ENCODE measurements at regions not wholly inside any gene's neighbourhood (a gene's known extent, or its start where the extent isn't known, plus 50 kb on each side); places are given as distances from the start of the nearest gene placed in this dataset.

DNA sequence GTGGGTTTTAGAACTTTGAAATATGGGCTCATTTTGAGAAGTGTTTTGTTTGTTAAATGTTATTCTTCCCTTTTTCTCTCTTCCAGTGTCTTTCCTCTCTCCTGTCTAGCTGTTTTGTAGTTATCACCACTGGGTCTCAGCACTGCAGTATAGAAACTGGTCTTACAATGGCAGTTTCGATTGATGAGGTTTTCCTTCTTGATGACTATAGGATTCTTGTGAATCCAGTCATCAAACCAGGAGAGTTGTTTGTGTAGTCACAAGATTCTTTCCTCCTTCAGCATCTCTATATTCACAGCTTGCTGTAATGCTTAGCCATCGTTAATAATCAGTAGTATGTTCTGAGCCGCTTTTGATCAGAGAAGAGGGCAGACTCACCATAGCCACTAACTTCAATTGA is 172.3 kb downstream of the OGFRL1 start:
- TF ChIP-seq, protein P1, sequence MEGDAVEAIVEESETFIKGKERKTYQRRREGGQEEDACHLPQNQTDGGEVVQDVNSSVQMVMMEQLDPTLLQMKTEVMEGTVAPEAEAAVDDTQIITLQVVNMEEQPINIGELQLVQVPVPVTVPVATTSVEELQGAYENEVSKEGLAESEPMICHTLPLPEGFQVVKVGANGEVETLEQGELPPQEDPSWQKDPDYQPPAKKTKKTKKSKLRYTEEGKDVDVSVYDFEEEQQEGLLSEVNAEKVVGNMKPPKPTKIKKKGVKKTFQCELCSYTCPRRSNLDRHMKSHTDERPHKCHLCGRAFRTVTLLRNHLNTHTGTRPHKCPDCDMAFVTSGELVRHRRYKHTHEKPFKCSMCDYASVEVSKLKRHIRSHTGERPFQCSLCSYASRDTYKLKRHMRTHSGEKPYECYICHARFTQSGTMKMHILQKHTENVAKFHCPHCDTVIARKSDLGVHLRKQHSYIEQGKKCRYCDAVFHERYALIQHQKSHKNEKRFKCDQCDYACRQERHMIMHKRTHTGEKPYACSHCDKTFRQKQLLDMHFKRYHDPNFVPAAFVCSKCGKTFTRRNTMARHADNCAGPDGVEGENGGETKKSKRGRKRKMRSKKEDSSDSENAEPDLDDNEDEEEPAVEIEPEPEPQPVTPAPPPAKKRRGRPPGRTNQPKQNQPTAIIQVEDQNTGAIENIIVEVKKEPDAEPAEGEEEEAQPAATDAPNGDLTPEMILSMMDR (IDR thresholded peaks at IDR 0.05): no peak
- TF ChIP-seq POLR2A (IDR thresholded peaks at IDR 0.05): no peak

Data from esophagus squamous epithelium (tissue), 4 donors.